ENCODE measurements at regions not wholly inside any gene's neighbourhood (a gene's known extent, or its start where the extent isn't known, plus 50 kb on each side); places are given as distances from the start of the nearest gene placed in this dataset.
"Not testable (repeated sequence)": the region's sequence is repeated elsewhere in the genome, so short reads cannot be mapped to it uniquely, and the experiment has no call there.

GRCh38 chr5:57653636-57654290, 171.2 kb upstream of the ACTBL2 start:
- DNase-seq, result no peak

GRCh38 chr5:57651127-57651526, 168.5 kb upstream of the ACTBL2 start:
- no peak for DNase-seq

DNA sequence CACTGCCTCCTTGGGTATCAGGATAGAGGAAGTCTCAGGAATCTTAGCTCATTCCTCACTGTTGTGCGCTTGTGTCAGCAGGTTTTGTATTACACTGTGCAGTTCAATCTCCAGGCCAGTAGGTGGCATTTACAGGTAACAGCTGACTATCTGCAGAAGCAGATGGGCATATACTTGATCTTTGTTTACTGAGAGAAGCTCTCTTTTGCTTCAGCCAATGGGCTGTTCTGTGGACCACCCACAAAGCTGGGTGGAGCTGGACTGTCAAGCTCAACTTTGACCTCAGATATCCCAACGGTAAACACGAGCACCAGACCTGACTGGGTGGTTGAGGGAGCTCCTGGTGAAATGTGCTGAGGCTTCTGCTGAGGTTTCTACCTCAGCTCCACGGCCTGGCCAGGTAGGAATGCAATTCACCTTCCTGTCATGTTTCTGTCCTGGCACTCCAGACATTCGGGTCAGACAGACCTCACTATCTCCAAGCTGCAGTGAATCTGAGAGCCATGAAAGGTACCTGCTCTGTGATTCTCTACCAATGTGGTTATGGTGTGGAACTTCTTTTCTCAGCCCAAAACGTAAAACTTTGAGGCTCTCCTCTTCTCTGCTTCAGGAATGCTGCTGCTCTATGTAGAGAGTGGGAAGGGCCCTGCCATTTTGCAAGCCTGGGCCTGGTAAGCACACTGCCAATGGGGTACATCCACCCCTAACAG, 167.9 kb upstream of the ACTBL2 start:
- peak; percentile 29 for DNase-seq

DNA sequence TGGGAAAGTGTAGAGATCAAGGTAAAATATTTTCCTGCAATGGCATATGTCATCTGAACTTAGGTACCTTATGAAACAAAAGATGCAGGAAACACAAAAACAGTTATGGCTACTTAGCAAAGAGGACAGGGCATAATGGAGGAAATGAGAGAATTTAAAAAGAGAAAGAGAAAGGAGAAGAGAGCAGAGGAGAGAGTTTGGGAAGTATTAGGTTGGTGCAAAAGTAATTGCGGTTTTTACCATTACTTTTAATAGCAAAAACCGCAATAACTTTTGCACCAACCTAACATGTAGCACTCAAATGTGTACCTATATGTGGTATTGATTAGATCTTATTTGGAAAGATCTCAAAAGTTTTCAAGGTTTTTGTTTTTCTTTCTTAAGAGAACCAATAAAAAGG, 160.1 kb upstream of the ACTBL2 start:
- DNase-seq, result no peak

GRCh38 chr5:57642066-57642465, 159.5 kb upstream of the ACTBL2 start:
- DNase-seq, result no peak

DNA sequence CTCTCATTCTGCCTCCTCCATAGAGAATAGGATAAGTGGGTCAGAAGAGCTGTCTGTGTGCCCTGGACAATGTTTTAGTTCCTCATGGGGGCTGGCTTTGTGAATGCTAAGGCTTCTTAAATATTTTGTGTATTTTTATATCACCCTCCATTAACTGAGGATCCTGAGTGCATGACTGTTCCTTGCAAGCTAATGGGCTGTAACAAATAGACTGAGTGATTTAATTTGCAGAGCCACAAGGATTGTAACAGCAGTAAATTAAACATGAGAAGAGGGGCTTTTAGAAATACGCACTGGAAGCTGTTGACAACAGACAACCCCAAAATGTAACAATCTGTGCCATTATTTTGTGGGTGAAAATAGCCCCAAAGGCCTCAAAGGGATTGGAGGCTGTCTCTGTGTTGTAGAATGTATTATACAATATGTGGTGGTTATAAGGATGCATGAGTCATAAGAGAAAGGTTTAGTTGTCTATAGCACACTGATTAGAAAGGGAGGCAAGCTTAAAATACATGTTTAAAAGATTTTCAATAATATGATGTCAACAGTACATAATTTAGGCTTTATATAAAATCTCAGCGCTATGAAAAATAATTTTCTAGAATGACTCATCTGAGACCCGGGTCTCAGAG, 152.7 kb upstream of the ACTBL2 start:
- DNase-seq, result no peak

DNA sequence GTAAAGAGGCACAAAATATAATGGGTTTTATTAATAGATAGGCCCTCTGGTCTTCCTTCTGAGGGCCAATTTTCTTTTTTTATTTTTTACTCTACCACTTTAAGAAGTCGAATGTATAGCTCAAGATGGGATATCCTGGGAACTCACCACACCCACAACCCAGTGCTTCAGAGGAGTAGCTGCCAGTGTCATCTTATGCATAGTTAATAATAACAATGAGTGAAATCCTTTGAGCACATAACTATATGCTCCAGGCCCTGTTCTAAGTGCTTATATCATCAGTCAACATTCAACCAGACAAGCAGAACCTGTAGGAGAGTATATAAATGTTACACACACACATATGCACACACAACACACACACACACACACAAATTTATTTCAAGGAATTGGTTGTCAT, 150.3 kb upstream of the ACTBL2 start:
- DNase-seq, result no peak

GRCh38 chr5:57631139-57631538, 148.5 kb upstream of the ACTBL2 start:
- DNase-seq, result not testable (repeated sequence)

DNA sequence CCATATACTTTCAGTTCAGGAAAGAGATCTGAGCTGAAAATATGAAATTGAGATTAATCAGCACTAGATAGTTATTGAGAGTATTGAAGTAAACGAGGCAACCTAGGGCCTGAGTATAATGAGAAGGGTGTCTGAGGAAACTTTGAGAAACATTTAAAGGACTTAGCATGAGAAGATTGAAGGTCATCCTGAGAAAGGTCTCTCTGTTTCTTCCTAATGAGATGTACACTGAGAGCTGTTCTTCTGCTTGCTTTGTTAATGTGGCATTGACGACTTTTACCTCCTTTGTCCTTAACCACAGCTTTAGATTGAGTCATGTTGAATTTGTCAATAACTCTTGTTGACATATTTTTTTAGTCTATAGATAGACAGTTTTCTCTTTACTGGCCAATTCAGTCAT, 145.1 kb upstream of the ACTBL2 start:
- DNase-seq, result no peak

GRCh38 chr5:57626703-57627102, 144.1 kb upstream of the ACTBL2 start:
- no peak for DNase-seq

DNA sequence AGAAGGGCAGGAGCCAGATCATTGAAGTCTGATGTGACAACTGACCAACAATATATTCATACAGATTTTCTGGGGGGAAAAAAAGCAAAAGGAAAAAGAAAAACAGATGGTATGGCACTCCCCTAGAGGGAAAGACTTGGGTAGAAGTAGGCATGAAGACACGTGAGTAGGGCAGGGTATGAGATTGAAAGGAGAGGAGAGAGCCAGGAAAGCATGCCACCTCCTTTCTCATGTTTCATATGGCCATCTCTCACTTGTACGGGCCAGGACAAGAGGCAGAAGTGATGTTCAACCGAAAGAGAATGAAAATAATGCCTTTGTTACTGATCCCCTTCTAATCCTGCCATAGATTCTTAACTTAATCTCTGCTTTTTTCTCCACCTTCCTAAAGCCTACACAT, 139.0 kb upstream of the ACTBL2 start:
- DNase-seq, result no peak

DNA sequence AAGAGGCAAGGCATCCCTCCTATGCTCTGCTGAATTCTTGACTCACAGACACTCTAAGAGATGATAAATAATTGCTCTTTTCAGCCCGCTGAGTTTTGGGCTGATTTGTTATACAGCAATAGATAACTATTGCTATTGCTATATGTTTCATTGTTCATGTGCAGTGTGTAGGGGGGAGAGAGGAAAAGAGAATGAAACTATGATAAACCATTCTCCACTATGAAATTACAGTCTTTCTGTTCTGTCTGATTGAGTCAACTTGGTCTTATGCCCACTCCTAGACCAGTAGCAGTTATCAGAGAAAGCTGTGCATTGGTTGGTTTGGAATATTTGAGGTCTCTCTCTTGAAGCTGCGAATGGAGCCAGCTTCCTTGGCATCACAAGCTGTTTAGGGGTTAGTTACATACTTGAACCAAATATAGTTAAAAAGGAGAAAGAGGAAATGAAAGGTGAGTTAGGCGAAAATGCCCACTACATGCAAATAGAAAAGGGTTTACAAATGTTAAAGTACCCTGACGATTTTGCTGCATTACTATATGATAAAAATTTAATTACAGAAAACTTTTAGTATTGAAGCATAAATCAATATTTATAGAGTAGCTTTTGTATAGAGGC, 136.3 kb upstream of the ACTBL2 start:
- no peak for DNase-seq

GRCh38 chr5:57613741-57614140, 131.1 kb upstream of the ACTBL2 start:
- no peak for DNase-seq

DNA sequence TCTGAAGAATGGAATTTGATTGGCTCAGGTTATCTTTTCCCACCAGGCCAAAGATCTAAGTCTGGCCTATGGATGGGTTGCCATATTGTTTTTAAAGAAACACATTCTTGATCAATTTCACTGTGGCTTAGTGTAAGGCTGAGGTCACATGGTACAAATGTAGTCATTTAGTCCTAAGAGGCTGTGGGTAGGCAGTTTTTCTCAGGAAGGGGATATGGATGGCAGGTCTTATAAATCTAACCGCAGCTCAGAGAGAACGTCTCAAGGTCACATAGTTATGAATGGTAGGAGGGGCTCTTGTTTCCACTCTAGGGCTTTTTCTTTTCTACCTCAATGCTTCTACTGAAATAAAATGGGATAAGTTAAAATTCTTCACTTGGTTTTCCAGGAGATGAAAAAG, 128.6 kb upstream of the ACTBL2 start:
- no peak for DNase-seq

DNA sequence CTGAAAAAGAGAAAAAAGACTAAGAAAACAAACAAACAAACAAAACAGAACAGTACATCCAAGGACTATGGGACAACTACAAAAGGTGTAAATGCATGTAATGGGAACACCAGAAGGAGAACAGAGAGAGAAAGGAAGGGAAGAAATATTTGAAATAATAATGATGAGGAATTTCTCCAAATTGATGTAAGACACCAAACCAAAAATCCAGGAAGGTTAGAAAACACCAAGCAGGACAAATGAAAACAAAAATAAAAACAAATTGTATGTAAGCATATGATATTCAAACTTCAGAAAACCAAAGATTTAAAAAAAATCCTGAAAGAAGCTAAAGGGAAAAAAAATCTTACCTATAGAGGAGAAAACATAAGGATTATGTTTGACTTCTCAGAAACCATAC, 125.9 kb upstream of the ACTBL2 start:
- no peak for DNase-seq

- no peak for DNase-seq
Measured at GRCh38 chr5:57601996-57602395, 119.4 kb upstream of the ACTBL2 start.

GRCh38 chr5:57600321-57600720, 117.7 kb upstream of the ACTBL2 start:
- DNase-seq, result no peak

DNA sequence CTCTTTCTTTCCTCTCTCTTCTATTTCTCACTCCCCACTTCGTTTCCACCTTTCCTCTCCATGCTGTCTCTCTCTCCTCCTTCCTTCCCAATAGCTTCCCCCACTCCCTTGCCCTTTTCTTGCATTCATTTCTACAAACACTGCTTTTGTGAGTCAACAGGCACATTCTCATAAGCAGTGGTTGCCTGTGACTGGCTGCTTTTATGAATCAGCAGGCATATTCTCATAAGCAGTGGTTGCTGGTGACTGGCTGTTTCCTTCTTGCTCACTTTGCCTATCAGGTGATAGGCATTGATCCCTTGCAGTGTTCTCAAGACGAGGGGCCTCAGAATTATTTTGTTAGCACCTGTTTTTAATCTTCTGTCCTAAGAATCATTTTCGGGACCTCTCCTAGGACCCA, 116.1 kb upstream of the ACTBL2 start:
- DNase-seq, result no peak

GRCh38 chr5:57598097-57598496, 115.5 kb upstream of the ACTBL2 start:
- DNase-seq, result no peak

GRCh38 chr5:57595523-57595991, 112.9 kb upstream of the ACTBL2 start:
- DNase-seq, result no peak

GRCh38 chr5:57594436-57594835, 111.8 kb upstream of the ACTBL2 start:
- no peak for DNase-seq

DNA sequence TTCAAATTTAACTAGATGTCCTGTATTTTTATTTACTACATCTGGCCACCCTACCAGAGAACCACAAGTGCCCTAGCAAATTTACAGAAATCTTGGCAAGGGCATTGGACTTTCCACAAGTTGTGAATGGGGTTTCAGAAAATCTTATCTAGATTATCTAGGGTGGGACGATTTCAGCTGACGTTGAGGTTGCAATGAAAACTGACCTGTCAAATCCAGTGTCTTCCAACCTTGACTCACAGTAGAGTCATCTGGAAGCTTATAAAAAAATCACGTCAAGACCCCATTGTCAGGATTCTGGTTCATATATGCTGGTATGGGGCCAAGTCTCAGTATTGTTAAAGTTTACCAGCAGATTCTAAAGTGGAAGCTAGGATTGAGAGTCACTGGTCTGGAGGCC, 109.6 kb upstream of the ACTBL2 start:
- no peak for DNase-seq

- DNase-seq, result no peak
Measured at GRCh38 chr5:57586649-57587048, 104.0 kb upstream of the ACTBL2 start.

- DNase-seq, result no peak
Measured at GRCh38 chr5:57582578-57583070, 100.0 kb upstream of the ACTBL2 start.

All from CD4-positive, alpha-beta T cell treated with Interleukin-10 for 1 hour (primary cell).